ENCODE measurements at regions not wholly inside any gene's neighbourhood (a gene's known extent, or its start where the extent isn't known, plus 50 kb on each side); places are given as distances from the start of the nearest gene placed in this dataset.

- no peak for DNase-seq (ENCODE audit: low read depth)
Measured at GRCh38 chr22:48979482-48979881, 848.2 kb downstream of the BRD1 start.

GRCh38 chr22:48976556-48977535, 850.8 kb downstream of the BRD1 start:
- DNase-seq (ENCODE audit: low read depth), result no peak

- DNase-seq (ENCODE audit: low read depth), result no peak
Measured at GRCh38 chr22:48975886-48976285, 851.8 kb downstream of the BRD1 start.

GRCh38 chr22:48975316-48975741, 852.3 kb downstream of the BRD1 start:
- no peak for DNase-seq (ENCODE audit: low read depth)

- no peak for DNase-seq (ENCODE audit: low read depth)
Measured at GRCh38 chr22:48974443-48975315, 853.0 kb downstream of the BRD1 start.

- no peak for DNase-seq (ENCODE audit: low read depth)
Measured at GRCh38 chr22:48973694-48974041, 854.0 kb downstream of the BRD1 start.

GRCh38 chr22:48972979-48973693, 854.5 kb downstream of the BRD1 start:
- no peak for DNase-seq (ENCODE audit: low read depth)

GRCh38 chr22:48968201-48968959, 859.3 kb downstream of the BRD1 start:
- no peak for DNase-seq (ENCODE audit: low read depth)

GRCh38 chr22:48963405-48963804, 864.3 kb downstream of the BRD1 start:
- no peak for DNase-seq (ENCODE audit: low read depth)

GRCh38 chr22:48961705-48962104, 866.0 kb downstream of the BRD1 start:
- DNase-seq (ENCODE audit: low read depth), result no peak

GRCh38 chr22:48960980-48961660, 866.6 kb downstream of the BRD1 start:
- DNase-seq (ENCODE audit: low read depth), result no peak

- DNase-seq (ENCODE audit: low read depth), result no peak
Measured at GRCh38 chr22:48960576-48960975, 867.1 kb downstream of the BRD1 start.

- no peak for DNase-seq (ENCODE audit: low read depth)
Measured at GRCh38 chr22:48959496-48959895, 868.2 kb downstream of the BRD1 start.

- no peak for DNase-seq (ENCODE audit: low read depth)
Measured at GRCh38 chr22:48957987-48958321, 869.7 kb downstream of the BRD1 start.

- no peak for DNase-seq (ENCODE audit: low read depth)
Measured at GRCh38 chr22:48957311-48957986, 870.2 kb downstream of the BRD1 start.

GRCh38 chr22:48955351-48956311, 872.0 kb downstream of the BRD1 start:
- DNase-seq (ENCODE audit: low read depth), result no peak

- no peak for DNase-seq (ENCODE audit: low read depth)
Measured at GRCh38 chr22:48954781-48955311, 872.8 kb downstream of the BRD1 start.

GRCh38 chr22:48953830-48954229, 873.8 kb downstream of the BRD1 start:
- DNase-seq (ENCODE audit: low read depth), result no peak

All from activated T-helper 1 cell treated with Interleukin-2 at 50 U/mL for 16 hours (primary cell).